Stimulated activated CD8-positive, alpha-beta memory T cell treated with anti-CD3 and anti-CD28 coated beads, Interleukin-12 subunit alpha, Interleukin-12 subunit beta, amount 100 ng/mL, for 24 hours (primary cell): ENCODE measurements at regions not wholly inside any gene's neighbourhood (a gene's known extent, or its start where the extent isn't known, plus 50 kb on each side); places are given as distances from the start of the nearest gene placed in this dataset.

ENCODE experiments used
- DNase-seq: peaks from one replicate; pipeline ENCODE4 v3.0.0-alpha.2; 2020; ENCODE audit errors: extremely low read depth

GRCh38 chr12:125193376-125194152 lies 128.3 kb downstream of the AACS start:
- DNase-seq: no peak

GRCh38 chr12:125194163-125194773 lies 129.0 kb downstream of the AACS start:
- DNase-seq: no peak

GRCh38 chr12:125194987-125195386 lies 129.8 kb downstream of the AACS start:
- no peak for DNase-seq

GRCh38 chr12:125197326-125197725 lies 132.1 kb downstream of the AACS start:
- DNase-seq: no peak

- no peak for DNase-seq
Observed at GRCh38 chr12:125198652-125199051, 133.4 kb downstream of the AACS start.

- no peak for DNase-seq
Observed at GRCh38 chr12:125201090-125201489, 135.9 kb downstream of the AACS start.

- DNase-seq: no peak
Observed at GRCh38 chr12:125201940-125202339, 136.7 kb downstream of the AACS start.

GRCh38 chr12:125202421-125202820 lies 137.2 kb downstream of the AACS start:
- no peak for DNase-seq

GRCh38 chr12:125203145-125203765 lies 138.0 kb downstream of the AACS start:
- no peak for DNase-seq

- DNase-seq: no peak
Observed at GRCh38 chr12:125205386-125205785, 140.2 kb downstream of the AACS start.

GRCh38 chr12:125206711-125207110 lies 141.5 kb downstream of the AACS start:
- no peak for DNase-seq

GRCh38 chr12:125208334-125208733 lies 143.1 kb downstream of the AACS start:
- no peak for DNase-seq

- no peak for DNase-seq
Observed at GRCh38 chr12:125208942-125209341, 143.7 kb downstream of the AACS start.

- DNase-seq: no peak
Observed at GRCh38 chr12:125210104-125210755, 145.0 kb downstream of the AACS start.

GRCh38 chr12:125211464-125211863 lies 146.2 kb downstream of the AACS start:
- DNase-seq: no peak

GRCh38 chr12:125214289-125214688 lies 149.1 kb downstream of the AACS start:
- no peak for DNase-seq

GRCh38 chr12:125216756-125217155 lies 151.5 kb downstream of the AACS start:
- DNase-seq: no peak

GRCh38 chr12:125217308-125217707 lies 152.1 kb downstream of the AACS start:
- DNase-seq: no peak

- DNase-seq: no peak
Observed at GRCh38 chr12:125218952-125219351, 153.7 kb downstream of the AACS start.

GRCh38 chr12:125220404-125221273 lies 155.4 kb downstream of the AACS start:
- no peak for DNase-seq

GRCh38 chr12:125221602-125222001 lies 156.4 kb downstream of the AACS start:
- DNase-seq: no peak

- DNase-seq: no peak
Observed at GRCh38 chr12:125222876-125223275, 157.6 kb downstream of the AACS start.
